Activated T-helper 1 cell treated with anti-CD3 and anti-CD28 coated beads, Interleukin-2, amount 50 U/mL, for 16 hours (primary cell): ENCODE measurements at regions not wholly inside any gene's neighbourhood (a gene's known extent, or its start where the extent isn't known, plus 50 kb on each side); places are given as distances from the start of the nearest gene placed in this dataset.

Source experiments
- DNase-seq, 2 donors: peaks; one replicate each; pipeline ENCODE4 v3.0.0-alpha.2; 2020; ENCODE audit warnings: low read depth in 1 of 2, low spot score in 1 of 2

DNA sequence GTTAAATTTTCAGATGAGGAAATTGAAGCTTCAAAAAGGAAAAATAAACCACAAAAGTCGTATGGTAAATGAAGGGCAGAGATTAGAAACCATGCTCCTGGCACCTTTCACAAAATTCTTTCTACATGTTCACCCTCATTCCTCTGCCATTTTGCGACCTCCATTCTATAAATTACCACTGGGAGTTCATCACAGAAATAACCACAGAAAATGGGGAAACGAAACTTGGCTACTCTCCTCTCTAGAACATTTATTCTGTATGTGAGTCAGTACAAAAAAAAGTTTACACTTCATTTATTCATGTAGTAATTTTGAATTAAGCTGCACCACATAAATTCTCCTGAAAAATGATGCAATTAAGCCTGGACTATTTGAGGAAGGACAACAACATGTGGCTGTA, 320.9 kb upstream of the C1orf87 start:
- DNase-seq, result no peak

GRCh38 chr1:60390593-60391282, 317.2 kb upstream of the C1orf87 start:
- no peak for DNase-seq

DNA sequence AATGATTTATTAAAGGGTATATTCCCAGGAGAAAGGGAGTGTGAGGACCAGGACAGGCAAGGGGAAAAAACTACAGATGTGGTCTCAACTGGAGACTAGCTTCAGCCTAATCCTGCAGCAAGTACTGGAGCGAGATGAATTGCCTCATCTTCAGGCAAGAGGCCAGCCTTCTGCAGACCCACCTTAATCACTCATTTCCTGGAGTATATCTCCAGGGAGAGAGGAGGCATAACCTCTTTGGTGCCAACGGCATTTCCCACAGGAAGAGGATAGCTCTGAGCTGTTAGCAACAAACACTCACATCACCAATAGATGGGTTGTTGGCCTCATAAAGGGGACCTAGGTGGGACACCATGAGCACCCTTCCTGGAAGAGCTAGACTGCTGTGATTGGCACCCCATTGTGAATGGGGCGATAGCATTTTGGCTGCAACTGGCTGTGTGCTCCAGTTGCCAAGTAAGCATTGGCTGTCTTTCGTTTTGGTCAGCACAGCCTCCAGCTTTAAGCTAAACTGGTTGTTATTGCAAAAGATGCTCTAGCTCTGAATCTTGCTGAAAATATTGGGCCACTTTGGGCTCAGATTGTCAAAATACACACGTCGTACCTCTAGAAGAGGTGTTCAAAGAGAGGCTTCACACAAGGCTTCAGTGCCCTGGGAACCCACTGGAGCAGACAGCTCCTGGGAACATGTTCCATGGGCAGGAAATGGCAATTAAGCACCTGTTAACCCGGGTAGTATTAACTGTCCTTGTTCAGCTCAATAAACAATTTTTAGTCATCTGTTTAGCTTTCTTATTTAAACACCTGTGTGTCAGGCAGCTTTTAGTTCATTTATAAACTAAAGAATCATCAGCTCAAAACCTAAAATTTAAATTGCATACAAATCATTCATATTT, 314.8 kb upstream of the C1orf87 start:
- DNase-seq, result no peak

DNA sequence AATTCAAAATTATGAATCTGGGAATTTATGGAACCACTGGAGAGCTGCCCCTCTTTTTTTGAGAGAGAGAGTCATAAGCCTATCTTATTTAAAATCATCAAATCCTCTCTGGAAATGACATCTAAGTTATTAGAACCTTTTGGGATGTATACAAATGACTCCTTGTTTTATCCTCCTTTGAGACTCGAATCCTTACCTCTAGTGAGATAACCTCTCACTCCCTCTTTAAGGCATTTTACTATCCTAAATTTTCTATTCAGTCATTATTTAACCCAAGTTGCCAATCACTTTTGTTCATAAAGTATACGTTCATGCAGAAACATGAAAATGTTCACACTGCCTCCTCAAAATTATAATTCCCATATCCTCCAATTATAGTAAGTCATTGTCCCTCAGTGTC, 313.6 kb upstream of the C1orf87 start:
- no peak for DNase-seq

DNA sequence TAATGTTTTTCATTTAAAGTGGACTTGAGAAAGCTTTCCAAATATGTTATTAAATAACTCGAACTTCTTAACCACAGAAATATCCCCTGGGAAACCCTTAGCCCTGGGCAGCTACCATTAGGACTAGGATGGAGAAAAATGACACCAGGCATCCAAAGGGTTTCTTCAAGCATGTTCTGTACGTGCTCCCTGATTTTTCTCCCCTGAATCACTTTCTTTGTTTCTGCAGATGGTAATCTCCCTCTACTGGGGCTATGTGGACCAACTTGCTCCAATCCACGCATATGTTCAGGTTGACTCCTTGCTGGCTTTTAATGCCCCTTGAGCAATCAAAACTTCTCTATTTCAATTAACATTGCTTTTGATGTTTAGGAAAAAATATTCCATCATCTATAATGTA, 312.7 kb upstream of the C1orf87 start:
- no peak for DNase-seq

DNA sequence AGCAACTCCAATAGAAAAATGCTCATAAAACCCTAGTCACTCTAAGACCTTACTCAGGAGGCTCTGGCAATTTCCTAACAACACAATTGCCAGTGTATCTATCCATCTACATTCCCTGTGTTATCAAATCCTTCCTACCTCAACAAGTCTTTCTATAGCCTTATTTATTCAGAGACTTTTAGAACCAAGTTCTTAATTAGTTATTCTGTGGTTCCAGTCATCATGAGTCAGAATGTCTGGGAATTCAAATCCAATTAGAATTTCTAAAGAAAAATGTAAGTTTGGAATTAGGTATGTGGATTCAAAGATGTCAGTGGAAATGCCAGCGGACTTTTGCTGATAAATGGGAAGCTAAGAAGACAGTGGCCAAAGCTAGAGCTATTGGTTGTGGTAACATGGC, 302.6 kb upstream of the C1orf87 start:
- DNase-seq, result no peak

DNA sequence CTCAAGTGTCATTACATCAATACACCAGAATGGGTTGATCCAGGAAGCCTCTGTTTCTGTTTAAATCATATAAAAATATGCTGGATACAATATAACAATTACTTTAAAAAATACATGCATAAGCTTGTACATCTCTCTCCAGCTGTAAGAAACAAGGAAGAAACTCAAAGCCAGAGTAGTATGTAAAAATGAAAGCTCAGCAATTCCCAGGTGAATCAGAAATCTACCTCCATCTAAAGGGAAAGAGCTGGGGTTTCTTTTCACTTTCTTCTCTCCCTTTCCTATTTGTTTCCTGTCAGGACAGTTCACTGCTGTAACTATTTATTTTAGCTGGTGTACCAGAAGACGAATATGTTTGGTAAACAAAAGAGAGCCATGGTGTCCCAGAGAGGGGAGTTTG, 301.0 kb upstream of the C1orf87 start:
- DNase-seq, result no peak

- DNase-seq, result no peak
These were observed 294.0 kb upstream of the C1orf87 start for GRCh38 chr1:60367532-60367931.

GRCh38 chr1:60359431-60359830, 285.9 kb upstream of the C1orf87 start:
- DNase-seq, result no peak

DNA sequence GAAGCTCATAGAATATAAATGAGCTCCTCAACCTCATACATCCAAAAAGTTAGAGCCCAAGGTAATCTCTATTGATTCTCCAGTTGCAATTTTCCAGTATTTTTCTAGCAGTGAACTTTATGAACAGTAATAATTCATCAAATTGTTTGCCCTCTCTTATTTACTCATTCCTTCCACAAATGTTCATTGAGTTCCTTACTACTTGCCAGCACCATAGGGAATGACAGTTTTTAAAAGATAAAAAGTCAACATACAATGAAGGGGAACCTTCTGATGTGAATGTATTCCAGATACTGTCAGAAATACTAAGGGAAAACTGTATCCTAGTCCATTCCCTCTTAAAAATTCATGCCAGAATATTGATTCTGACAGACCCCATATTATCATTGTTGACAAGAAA, 277.0 kb upstream of the C1orf87 start:
- no peak for DNase-seq

- no peak for DNase-seq
These were observed 275.3 kb upstream of the C1orf87 start for GRCh38 chr1:60348884-60349283.

DNA sequence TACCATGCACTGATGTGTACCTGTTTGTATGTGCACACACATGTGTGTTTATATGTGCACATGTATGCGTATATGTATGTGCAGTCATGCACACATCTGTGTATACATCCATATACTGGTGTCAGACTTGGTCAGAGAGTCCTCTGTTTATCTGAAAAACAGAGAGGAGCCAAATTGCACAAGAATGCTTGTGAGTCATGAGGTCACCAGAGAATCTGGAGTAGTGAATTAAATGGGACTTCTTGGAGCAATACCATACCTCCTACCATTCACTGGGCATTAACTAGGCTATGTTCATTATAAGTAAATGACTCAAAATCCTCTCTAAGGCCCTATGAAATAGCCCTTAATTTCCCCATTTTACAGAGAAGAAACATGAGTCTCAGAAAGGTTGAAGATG, 272.1 kb upstream of the C1orf87 start:
- no peak for DNase-seq

DNA sequence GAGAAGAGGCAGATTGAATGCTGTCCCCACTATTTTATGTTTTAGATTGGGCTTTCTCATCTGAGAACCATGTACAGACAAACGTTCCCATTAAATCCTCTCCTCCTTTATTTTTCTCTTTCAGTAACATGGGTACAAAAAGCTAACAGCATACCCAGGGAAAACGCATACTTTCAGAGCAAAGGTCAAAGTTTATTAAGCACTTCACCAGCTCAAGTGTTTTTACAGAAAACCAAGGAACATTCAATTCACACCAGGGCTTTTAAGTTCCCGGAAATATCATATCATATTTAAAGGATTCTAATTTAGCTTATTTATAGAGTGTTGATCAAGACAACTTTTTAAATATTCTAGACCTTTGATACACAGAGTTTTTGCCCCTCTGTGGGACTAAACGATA, 271.5 kb upstream of the C1orf87 start:
- DNase-seq, result no peak

GRCh38 chr1:60343736-60344135, 270.2 kb upstream of the C1orf87 start:
- DNase-seq, result no peak

DNA sequence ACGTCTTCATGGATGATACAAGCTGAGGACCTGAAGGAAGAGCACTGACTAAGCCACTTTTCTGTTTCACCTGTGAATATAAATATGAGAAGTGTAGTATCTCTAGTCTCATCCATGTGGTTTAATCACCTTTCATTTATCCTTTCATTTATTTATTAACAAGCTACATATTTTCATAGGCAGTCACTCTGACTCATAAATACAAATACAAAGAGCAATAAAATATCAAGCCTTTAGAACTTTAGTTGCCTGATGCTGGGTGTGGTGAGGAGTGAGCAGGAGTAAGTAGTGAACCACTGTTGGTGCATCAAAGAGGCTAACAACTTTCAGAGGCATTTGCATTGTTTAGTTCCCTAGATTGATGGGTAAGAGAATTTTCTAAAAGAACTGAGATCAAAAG, 269.0 kb upstream of the C1orf87 start:
- no peak for DNase-seq

- no peak for DNase-seq
These were observed 267.7 kb upstream of the C1orf87 start for GRCh38 chr1:60341274-60341673.

GRCh38 chr1:60331647-60332046, 258.1 kb upstream of the C1orf87 start:
- DNase-seq, result no peak

DNA sequence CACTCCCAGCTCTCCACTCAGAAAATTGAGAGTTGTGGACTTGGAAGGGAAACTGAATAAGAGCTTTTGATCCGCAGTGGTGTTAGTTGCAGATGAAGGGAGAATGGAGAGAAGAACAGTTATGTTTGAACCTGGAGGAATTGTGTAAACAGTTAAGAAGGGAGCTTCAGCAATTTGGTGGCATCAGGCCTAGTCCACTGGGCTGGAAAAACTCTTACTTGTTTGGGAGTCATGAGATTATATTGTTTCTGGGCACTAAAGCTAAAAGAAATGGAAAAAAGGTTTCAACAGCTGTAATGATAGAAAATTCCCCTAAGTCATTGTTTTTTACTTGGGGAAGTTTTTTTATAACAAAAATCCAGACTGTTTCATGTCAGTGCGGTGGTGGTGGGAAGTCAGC, 256.1 kb upstream of the C1orf87 start:
- no peak for DNase-seq

DNA sequence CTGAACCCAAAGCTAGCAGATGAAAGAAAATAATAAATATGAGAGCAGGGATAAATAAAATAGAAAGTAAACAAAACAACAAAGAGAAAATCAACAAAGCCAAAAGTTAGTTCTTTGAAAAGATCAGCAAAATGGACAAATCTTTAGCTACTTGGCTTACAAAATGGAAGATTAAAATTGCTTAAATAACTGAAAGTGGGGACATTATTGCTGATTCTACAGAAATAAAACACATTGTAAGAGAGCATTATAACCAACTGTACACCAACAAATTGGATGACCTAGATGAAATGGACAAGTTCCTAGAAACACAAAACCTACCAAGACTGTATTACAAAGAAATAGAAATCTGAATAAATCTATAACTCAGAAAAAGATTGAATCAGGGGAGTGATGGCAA, 238.3 kb upstream of the C1orf87 start:
- no peak for DNase-seq

- DNase-seq, result no peak
These were observed 226.0 kb upstream of the C1orf87 start for GRCh38 chr1:60299581-60299980.

GRCh38 chr1:60298290-60298689, 224.7 kb upstream of the C1orf87 start:
- DNase-seq, result no peak

GRCh38 chr1:60296794-60297193, 223.2 kb upstream of the C1orf87 start:
- no peak for DNase-seq

DNA sequence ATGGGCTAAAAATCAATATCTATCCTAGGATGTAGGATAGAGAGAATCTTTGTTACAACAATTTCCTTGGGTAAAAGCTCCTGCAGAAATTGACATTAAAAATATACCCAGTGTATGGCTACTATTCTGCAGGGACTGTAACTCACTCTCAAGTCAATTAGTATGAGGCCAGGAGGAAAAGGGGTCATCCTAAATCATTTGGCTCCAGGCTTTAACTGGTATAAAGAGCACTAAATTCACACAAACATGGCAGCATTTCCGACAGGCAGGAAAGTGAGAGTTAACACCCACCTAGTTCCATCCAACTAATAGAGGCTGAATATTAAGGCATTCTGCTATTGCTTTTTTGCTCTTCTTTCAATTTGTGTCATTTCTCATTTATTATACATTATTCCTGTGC, 218.6 kb upstream of the C1orf87 start:
- no peak for DNase-seq
